ENCODE measurements at regions not wholly inside any gene's neighbourhood (a gene's known extent, or its start where the extent isn't known, plus 50 kb on each side); places are given as distances from the start of the nearest gene placed in this dataset.

- TF ChIP-seq CTCF (IDR thresholded peaks at IDR 0.05; ENCODE audit: insufficient read depth, low read depth, low read length), result no peak
- H3K36me3 ChIP-seq (ENCODE audit: control insufficient read depth, insufficient read depth, low read length), result no peaks in the 10 kb centered on the region
- DNase-seq (ENCODE audit: low read depth), result no peak
- no peak overlapping the region for H3K4me3 ChIP-seq (ENCODE audit: low read depth, low read length)
- POLR2A ChIA-PET, result no interaction called here
- CTCF ChIA-PET, result no interaction called here
- peaks cover 38% of the 10 kb centered on the region for H3K27me3 ChIP-seq (ENCODE audit: control insufficient read depth, insufficient read depth, low read length)
These were observed 66.3 kb upstream of the UNC5A start for GRCh38 chr5:176743868-176744583.

- no peak overlapping the region for H3K4me3 ChIP-seq (ENCODE audit: low read depth, low read length)
- CTCF ChIA-PET, result no interaction called here
- H3K27me3 ChIP-seq (ENCODE audit: control insufficient read depth, insufficient read depth, low read length), result peaks cover 35% of the 10 kb centered on the region
- no peaks in the 10 kb centered on the region for H3K36me3 ChIP-seq (ENCODE audit: control insufficient read depth, insufficient read depth, low read length)
- POLR2A ChIA-PET, result no interaction called here
- no peak for DNase-seq (ENCODE audit: low read depth)
- TF ChIP-seq CTCF (IDR thresholded peaks at IDR 0.05; ENCODE audit: insufficient read depth, low read depth, low read length), result no peak
These were observed 65.8 kb upstream of the UNC5A start for GRCh38 chr5:176744584-176744965.

GRCh38 chr5:176747670-176748072 is 62.7 kb upstream of the UNC5A start:
- no peaks in the 10 kb centered on the region for H3K36me3 ChIP-seq (ENCODE audit: control insufficient read depth, insufficient read depth, low read length)

GRCh38 chr5:176748073-176748966 is 62.0 kb upstream of the UNC5A start:
- no peak for TF ChIP-seq CTCF (IDR thresholded peaks at IDR 0.05; ENCODE audit: insufficient read depth, low read depth, low read length)
- no peak for DNase-seq (ENCODE audit: low read depth)
- H3K36me3 ChIP-seq (ENCODE audit: control insufficient read depth, insufficient read depth, low read length), result no peaks in the 10 kb centered on the region
- peaks cover 23% of the 10 kb centered on the region for H3K27me3 ChIP-seq (ENCODE audit: control insufficient read depth, insufficient read depth, low read length)
- ChIA-PET POLR2A (no interaction called here), CTCF (interaction anchor here (1.2 kb wide), 1 partner anchor 88 kb away, joined by 3 read pairs; no protein-coding TSS in a partner anchor)
- no peak overlapping the region for H3K4me3 ChIP-seq (ENCODE audit: low read depth, low read length)

More at GRCh38 chr5:176747670-176748072, 62.7 kb upstream of the UNC5A start:
- ChIA-PET POLR2A (no interaction called here), CTCF (interaction anchor here (1.2 kb wide), 1 partner anchor 87 kb away, joined by 3 read pairs; no protein-coding TSS in a partner anchor)
- TF ChIP-seq CTCF (IDR thresholded peaks at IDR 0.05; ENCODE audit: insufficient read depth, low read depth, low read length), result no peak
- H3K4me3 ChIP-seq (ENCODE audit: low read depth, low read length), result no peak overlapping the region
- peaks cover 25% of the 10 kb centered on the region for H3K27me3 ChIP-seq (ENCODE audit: control insufficient read depth, insufficient read depth, low read length)
- DNase-seq (ENCODE audit: low read depth), result no peak

Data from BJ (cell line).